ENCODE measurements at regions not wholly inside any gene's neighbourhood (a gene's known extent, or its start where the extent isn't known, plus 50 kb on each side); places are given as distances from the start of the nearest gene placed in this dataset.

- TF ChIP-seq CTCF (IDR thresholded peaks at IDR 0.05; ENCODE audit: insufficient read depth, low read length, poor library complexity, severe bottlenecking) = no peak
- TF ChIP-seq EZH2phosphoT487 (conservative IDR thresholded peaks at IDR 0.05; ENCODE audit: low read length) = no peak
Observed at GRCh38 chr13:65756071-65756671, 1474.0 kb downstream of the PCDH9 start.

Data from SU-DHL-6 (cell line).